Astrocyte (in vitro differentiated cells and primary cell): ENCODE measurements at regions not wholly inside any gene's neighbourhood (a gene's known extent, or its start where the extent isn't known, plus 50 kb on each side); places are given as distances from the start of the nearest gene placed in this dataset.

Source experiments
- DNase-seq: peaks from one replicate; pipeline ENCODE4 v3.0.0-alpha.2; 2010; ENCODE audit warnings: low read depth
- FAIRE-seq: peaks from 2 replicates; lab custom pipeline; 2011; peaks lifted over from hg19 to GRCh38; lab: Jason Lieb, UNC
- H2AFZ ChIP-seq: 2 replicates; pipeline ENCODE4 v1.6.0; 2012; ENCODE audit warnings: low read depth, low read length, inconsistent platforms
- H3K27ac ChIP-seq: 2 replicates; pipeline ENCODE4 v1.5.1; 2011; ENCODE audit warnings: low read depth, low read length, inconsistent platforms
- H3K27me3 ChIP-seq: 2 replicates; pipeline ENCODE4 v1.6.0; 2011; ENCODE audit warnings: low read length, inconsistent platforms; ENCODE audit not compliant: insufficient read depth
- H3K36me3 ChIP-seq: 2 replicates; pipeline ENCODE4 v1.5.1; 2011; ENCODE audit warnings: low read length, inconsistent platforms; ENCODE audit not compliant: insufficient read depth
- H3K4me1 ChIP-seq: 2 replicates; pipeline ENCODE4 v1.5.1; 2011; ENCODE audit warnings: low read length, inconsistent platforms; ENCODE audit not compliant: insufficient read depth
- H3K4me2 ChIP-seq: 2 replicates; pipeline ENCODE4 v1.6.0; 2012; ENCODE audit warnings: low read length, inconsistent platforms
- H3K4me3 ChIP-seq: 2 replicates; pipeline ENCODE4 v1.5.1; 2011; ENCODE audit warnings: low read depth, mild to moderate bottlenecking, low read length, inconsistent platforms; ENCODE audit not compliant: insufficient read depth
- H3K79me2 ChIP-seq: 2 replicates; pipeline ENCODE4 v1.6.0; 2012; ENCODE audit warnings: mild to moderate bottlenecking, low read length, inconsistent platforms; ENCODE audit not compliant: insufficient read depth
- H3K9ac ChIP-seq: 2 replicates; pipeline ENCODE4 v1.6.0; 2012; ENCODE audit warnings: mild to moderate bottlenecking, low read length, inconsistent platforms
- H3K9me3 ChIP-seq: 2 replicates; pipeline ENCODE4 v1.5.1; 2012; ENCODE audit warnings: low read depth, mild to moderate bottlenecking, low read length, inconsistent platforms; ENCODE audit not compliant: insufficient read depth
- H4K20me1 ChIP-seq: 2 replicates; pipeline ENCODE4 v1.6.0; 2012; ENCODE audit warnings: low read length, inconsistent platforms; ENCODE audit not compliant: insufficient read depth
- H3K27ac Mint-ChIP-seq: one replicate; pipeline ENCODE4 v1.8.0; 2021; ENCODE audit warnings: mild to moderate bottlenecking, mixed read lengths; ENCODE audit not compliant: unreplicated experiment
- H3K27me3 Mint-ChIP-seq: one replicate; pipeline ENCODE4 v1.8.0; 2021; ENCODE audit warnings: low read depth, mixed read lengths; ENCODE audit not compliant: unreplicated experiment
- H3K36me3 Mint-ChIP-seq: one replicate; pipeline ENCODE4 v1.8.0; 2021; ENCODE audit warnings: low read depth, mixed read lengths; ENCODE audit not compliant: unreplicated experiment
- H3K4me1 Mint-ChIP-seq: one replicate; pipeline ENCODE4 v1.8.0; 2021; ENCODE audit warnings: low read depth, mixed read lengths; ENCODE audit not compliant: unreplicated experiment
- H3K4me3 Mint-ChIP-seq: one replicate; pipeline ENCODE4 v1.8.0; 2021; ENCODE audit warnings: mild to moderate bottlenecking, moderate library complexity, mixed read lengths; ENCODE audit not compliant: unreplicated experiment
- H3K9me3 Mint-ChIP-seq: one replicate; pipeline ENCODE4 v1.8.0; 2021; ENCODE audit warnings: mild to moderate bottlenecking, mixed read lengths; ENCODE audit not compliant: unreplicated experiment
- EZH2 ChIP-seq: IDR thresholded peaks from 2 replicates; pipeline ENCODE4 v1.6.1; 2012; ENCODE audit warnings: mild to moderate bottlenecking, low read length, inconsistent platforms; ENCODE audit not compliant: insufficient read depth
- TF ChIP-seq, protein P1 (sequence below): IDR thresholded peaks from 2 replicates; pipeline ENCODE4 v1.5.1; 2011; ENCODE audit warnings: low read depth, mild to moderate bottlenecking, inconsistent platforms, low read length, moderate library complexity; ENCODE audit not compliant: insufficient read depth

DNA sequence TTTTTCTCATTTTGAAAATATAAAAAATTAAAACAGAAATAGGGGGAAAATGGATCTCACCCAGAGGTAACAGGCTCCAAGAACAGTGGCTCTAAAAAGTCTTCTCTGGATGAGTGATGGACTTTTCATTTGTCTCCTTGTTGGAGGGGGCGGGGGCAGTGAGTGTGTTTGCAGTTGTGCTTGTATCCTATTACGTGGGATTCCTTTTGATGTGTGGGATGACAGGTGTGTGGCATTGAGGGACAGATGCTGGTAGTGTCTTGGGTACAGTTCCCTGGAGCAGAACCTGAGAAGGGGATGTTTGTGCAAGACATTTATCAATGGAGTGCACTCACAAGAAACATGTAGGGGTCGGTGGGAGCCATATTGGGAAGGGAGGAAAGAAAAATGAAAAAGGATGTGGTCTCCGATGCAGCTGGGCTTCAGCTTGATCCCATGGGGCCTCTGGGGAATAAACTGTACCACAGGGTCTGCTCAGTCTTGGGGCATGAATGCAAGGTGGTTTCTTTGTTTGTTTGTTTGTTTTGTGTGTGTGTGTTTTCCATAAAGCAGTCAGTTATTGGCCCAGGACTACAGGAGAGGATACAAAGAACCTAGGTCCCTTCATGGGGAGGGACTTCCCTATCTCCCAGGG is 120.0 kb upstream of the SLC35G4 start:
- H3K9me3 ChIP-seq, result no peaks in the 10 kb centered on the region
- no peak overlapping the region for H3K4me2 ChIP-seq
- Mint-ChIP-seq H3K9me3 (peaks cover 3% of the 10 kb centered on the region), H3K4me3 (no peak overlapping the region), H3K27ac (no peak overlapping the region), H3K4me1 (peaks cover 14% of the 10 kb centered on the region), H3K27me3 (peaks cover 2% of the 10 kb centered on the region), H3K36me3 (no peaks in the 10 kb centered on the region)
- no peaks in the 10 kb centered on the region for H3K36me3 ChIP-seq
- no peak for TF ChIP-seq EZH2
- TF ChIP-seq, protein P1, sequence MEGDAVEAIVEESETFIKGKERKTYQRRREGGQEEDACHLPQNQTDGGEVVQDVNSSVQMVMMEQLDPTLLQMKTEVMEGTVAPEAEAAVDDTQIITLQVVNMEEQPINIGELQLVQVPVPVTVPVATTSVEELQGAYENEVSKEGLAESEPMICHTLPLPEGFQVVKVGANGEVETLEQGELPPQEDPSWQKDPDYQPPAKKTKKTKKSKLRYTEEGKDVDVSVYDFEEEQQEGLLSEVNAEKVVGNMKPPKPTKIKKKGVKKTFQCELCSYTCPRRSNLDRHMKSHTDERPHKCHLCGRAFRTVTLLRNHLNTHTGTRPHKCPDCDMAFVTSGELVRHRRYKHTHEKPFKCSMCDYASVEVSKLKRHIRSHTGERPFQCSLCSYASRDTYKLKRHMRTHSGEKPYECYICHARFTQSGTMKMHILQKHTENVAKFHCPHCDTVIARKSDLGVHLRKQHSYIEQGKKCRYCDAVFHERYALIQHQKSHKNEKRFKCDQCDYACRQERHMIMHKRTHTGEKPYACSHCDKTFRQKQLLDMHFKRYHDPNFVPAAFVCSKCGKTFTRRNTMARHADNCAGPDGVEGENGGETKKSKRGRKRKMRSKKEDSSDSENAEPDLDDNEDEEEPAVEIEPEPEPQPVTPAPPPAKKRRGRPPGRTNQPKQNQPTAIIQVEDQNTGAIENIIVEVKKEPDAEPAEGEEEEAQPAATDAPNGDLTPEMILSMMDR, result no peak
- H3K4me3 ChIP-seq, result no peak overlapping the region
- H3K4me1 ChIP-seq, result peaks cover 2% of the 10 kb centered on the region
- FAIRE-seq (no peak), DNase-seq (no peak)
- H3K27ac ChIP-seq, result no peak overlapping the region
- H2AFZ ChIP-seq, result no peak overlapping the region
- H3K79me2 ChIP-seq, result no peaks in the 10 kb centered on the region
- H3K27me3 ChIP-seq, result no peaks in the 10 kb centered on the region
- no peak overlapping the region for H3K9ac ChIP-seq
- H4K20me1 ChIP-seq, result no peaks in the 10 kb centered on the region

DNA sequence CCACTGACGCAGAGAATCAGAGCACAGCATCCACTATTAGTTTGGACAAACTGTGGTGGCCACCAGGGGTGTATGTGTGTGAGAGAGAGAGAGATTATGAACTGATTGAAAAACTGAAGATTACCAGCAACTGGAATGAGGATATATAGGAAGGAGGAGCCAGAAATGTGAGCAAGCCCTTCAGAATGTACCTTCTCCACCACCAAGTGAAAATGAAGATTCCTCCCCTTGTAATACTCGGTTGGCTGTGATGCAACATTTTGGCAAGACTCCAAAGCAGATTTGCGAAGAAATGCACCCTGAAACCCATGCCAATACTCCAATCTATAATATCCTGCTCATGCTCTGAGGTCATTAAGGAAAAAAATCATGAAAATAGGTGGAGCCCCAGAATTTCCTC is 121.2 kb upstream of the SLC35G4 start:
- Mint-ChIP-seq H3K36me3 (no peaks in the 10 kb centered on the region), H3K9me3 (peaks cover 3% of the 10 kb centered on the region), H3K4me3 (no peak overlapping the region), H3K27me3 (peaks cover 2% of the 10 kb centered on the region), H3K27ac (peak overlapping the region; percentile 21), H3K4me1 (peaks cover 7% of the 10 kb centered on the region)
- Histone ChIP-seq H3K36me3 (no peaks in the 10 kb centered on the region), H3K9me3 (no peaks in the 10 kb centered on the region), H3K27ac (no peak overlapping the region), H2AFZ (no peak overlapping the region), H3K4me3 (no peak overlapping the region), H3K27me3 (no peaks in the 10 kb centered on the region), H3K4me1 (no peaks in the 10 kb centered on the region), H3K4me2 (no peak overlapping the region), H3K79me2 (no peaks in the 10 kb centered on the region), H4K20me1 (no peaks in the 10 kb centered on the region), H3K9ac (no peak overlapping the region)
- no peak for FAIRE-seq
- TF ChIP-seq, protein P1, result no peak
- no peak for TF ChIP-seq EZH2
- DNase-seq, result peak; percentile 45

DNA sequence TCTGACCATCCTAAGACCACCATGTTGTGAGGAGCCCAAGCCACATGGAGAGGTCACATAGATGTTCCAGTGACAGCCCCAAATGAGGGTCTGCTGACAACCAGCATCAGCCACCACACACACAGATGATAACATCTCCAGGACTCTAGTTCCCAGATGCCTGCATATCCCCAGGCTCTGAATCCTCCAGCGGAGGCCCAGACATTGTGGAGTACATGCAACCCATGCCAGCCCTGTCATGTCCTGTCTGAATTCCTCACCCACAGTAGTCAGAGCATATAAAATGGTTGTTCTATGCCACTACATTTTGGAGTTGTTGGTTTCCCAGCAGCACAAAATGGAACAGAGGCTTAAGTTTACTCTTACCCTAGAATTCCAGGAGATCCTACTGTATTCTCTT is 122.0 kb upstream of the SLC35G4 start:
- Histone ChIP-seq H4K20me1 (no peaks in the 10 kb centered on the region), H3K79me2 (no peaks in the 10 kb centered on the region), H3K27me3 (no peaks in the 10 kb centered on the region), H3K4me1 (no peaks in the 10 kb centered on the region), H3K27ac (no peak overlapping the region), H3K4me3 (no peak overlapping the region), H2AFZ (no peak overlapping the region), H3K36me3 (no peaks in the 10 kb centered on the region), H3K9me3 (no peaks in the 10 kb centered on the region), H3K9ac (no peak overlapping the region), H3K4me2 (no peak overlapping the region)
- Mint-ChIP-seq H3K9me3 (peaks cover 3% of the 10 kb centered on the region), H3K4me3 (no peak overlapping the region), H3K27ac (no peak overlapping the region), H3K36me3 (no peaks in the 10 kb centered on the region), H3K27me3 (peaks cover 2% of the 10 kb centered on the region), H3K4me1 (peaks cover 7% of the 10 kb centered on the region)
- DNase-seq, result no peak
- no peak for TF ChIP-seq EZH2
- TF ChIP-seq, protein P1, result no peak
- FAIRE-seq, result no peak
